ENCODE measurements at regions not wholly inside any gene's neighbourhood (a gene's known extent, or its start where the extent isn't known, plus 50 kb on each side); places are given as distances from the start of the nearest gene placed in this dataset.

DNA sequence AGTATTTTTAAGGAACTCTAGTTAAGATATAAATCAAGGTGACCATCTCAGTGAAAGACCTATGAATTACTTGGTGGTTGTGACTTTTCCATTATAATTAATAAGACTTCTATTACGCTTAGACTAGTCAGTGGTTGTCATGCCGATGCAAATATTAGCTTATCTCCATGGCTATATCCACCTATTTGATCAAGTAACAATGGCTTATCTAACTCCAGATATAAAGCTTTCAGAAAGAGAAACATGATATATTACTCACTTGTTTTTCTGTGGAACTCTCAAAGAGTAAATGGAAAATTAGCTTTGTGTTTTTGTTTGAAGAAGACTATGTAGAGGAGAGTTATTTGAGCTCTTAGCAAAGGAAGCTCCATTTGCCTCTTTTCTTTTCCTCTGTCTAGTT is 323.8 kb upstream of the DCN start:
- no peak overlapping the region for H3K27ac ChIP-seq
- TF ChIP-seq, protein P1, sequence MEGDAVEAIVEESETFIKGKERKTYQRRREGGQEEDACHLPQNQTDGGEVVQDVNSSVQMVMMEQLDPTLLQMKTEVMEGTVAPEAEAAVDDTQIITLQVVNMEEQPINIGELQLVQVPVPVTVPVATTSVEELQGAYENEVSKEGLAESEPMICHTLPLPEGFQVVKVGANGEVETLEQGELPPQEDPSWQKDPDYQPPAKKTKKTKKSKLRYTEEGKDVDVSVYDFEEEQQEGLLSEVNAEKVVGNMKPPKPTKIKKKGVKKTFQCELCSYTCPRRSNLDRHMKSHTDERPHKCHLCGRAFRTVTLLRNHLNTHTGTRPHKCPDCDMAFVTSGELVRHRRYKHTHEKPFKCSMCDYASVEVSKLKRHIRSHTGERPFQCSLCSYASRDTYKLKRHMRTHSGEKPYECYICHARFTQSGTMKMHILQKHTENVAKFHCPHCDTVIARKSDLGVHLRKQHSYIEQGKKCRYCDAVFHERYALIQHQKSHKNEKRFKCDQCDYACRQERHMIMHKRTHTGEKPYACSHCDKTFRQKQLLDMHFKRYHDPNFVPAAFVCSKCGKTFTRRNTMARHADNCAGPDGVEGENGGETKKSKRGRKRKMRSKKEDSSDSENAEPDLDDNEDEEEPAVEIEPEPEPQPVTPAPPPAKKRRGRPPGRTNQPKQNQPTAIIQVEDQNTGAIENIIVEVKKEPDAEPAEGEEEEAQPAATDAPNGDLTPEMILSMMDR (IDR thresholded peaks at IDR 0.05) = no peak
- no peak for DNase-seq (ENCODE audit: low spot score)
- no peak overlapping the region for H3K4me3 ChIP-seq

DNA sequence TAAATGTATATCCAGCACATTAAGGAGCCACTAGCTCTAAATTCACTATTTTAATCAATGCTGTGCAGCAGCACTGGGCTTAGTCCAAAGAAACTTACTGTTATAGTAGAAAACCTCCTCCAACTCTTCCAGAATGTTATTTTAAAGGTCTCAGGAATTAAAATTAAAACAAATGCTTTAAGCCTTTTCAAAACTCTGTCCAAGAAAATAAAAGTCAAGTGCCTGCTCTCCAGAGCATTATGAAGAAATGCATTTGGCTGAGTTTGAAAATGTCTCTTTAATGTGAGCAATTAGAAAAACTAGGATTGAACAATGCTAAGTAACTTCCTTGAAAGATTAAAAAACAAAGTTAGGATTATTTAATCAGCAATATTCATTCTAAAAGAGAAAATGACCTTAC is 322.4 kb upstream of the DCN start:
- no peak overlapping the region for H3K27ac ChIP-seq
- DNase-seq (ENCODE audit: low spot score) = no peak
- H3K4me3 ChIP-seq = no peak overlapping the region
- TF ChIP-seq, protein P1 (IDR thresholded peaks at IDR 0.05) = no peak

DNA sequence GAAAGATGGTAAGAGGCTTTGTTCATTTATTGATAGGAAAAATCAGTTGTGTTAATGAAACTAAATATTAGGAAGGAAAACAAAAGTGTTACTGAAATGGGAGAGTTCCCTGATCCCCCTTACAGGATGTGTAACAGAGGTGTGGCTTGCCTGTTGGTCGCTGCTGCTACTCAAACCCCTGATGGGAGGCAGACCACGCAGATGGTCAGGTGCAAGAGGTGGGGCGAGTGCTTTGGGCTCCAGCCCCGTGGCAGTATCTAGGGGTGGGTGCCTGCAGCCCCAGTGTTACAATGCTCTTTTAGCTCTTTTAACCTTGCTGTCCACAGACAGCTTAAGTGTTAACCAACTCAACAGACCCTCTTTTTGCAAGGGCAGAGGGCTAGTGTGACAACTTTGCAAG is 319.6 kb upstream of the DCN start:
- no peak overlapping the region for H3K27ac ChIP-seq
- TF ChIP-seq, protein P1 (IDR thresholded peaks at IDR 0.05) = no peak
- DNase-seq (ENCODE audit: low spot score) = no peak
- no peak overlapping the region for H3K4me3 ChIP-seq

DNA sequence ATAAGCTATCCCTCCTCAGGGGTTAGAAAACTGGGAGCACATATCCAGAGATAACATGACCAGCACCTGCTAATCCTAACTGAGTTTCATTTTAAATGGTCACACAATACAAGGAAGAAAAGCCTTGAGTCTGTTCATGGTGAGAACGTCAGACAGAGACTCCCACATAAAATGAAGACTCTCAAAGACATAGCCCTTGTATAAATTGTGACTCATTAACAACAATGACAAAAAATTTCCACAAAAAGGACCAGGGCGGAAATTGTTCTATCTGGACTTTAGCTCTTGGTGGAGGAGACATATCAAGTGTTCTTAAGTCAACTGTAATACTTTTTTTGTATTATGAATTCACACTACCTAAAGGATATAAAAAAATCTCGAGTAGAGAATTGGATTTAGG is 313.7 kb upstream of the DCN start:
- no peak for DNase-seq (ENCODE audit: low spot score)
- no peak overlapping the region for H3K4me3 ChIP-seq
- no peak overlapping the region for H3K27ac ChIP-seq
- TF ChIP-seq, protein P1 (IDR thresholded peaks at IDR 0.05) = no peak

DNA sequence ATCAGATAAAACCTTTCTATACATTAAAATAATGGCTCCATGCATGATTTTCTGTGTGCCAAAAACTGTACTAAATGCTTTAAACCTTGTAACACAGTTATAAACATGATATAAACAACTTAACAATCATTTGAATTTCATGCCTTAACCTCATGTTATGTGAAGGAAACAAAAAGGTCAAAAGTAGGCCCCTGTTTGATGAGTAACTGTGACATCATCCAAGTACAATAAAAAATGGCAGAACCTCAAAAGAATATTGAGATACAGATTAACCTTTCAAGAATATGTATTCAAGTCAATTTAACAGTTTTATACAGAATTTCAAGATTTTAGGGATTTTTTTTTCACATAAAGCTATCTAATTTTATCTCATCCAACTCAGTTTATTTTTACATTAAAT is 310.7 kb upstream of the DCN start:
- no peak overlapping the region for H3K27ac ChIP-seq
- DNase-seq (ENCODE audit: low spot score) = no peak
- TF ChIP-seq, protein P1 (IDR thresholded peaks at IDR 0.05) = no peak
- H3K4me3 ChIP-seq = no peak overlapping the region

DNA sequence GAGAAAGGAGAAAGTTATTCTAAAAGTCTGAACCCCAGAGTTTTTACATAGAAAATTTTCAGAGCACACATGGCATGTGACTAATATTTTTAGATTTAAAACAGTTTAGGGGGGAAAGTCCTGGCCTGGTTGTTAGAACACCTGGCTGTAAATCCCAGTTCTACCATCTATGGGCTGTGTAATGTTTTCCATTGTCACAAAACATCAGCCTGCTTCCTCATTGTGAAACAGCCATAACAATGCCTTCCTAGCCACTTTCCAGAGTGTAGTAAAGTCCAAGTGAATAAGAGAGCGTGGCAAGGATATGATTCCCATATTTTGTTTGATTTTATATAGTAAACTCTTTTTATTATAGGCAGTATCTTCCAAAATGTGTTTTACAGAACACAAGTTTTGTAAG is 310.0 kb upstream of the DCN start:
- Histone ChIP-seq H3K4me3 (no peak overlapping the region), H3K27ac (no peak overlapping the region)
- TF ChIP-seq, protein P1 (IDR thresholded peaks at IDR 0.05) = no peak
- DNase-seq (ENCODE audit: low spot score) = no peak

DNA sequence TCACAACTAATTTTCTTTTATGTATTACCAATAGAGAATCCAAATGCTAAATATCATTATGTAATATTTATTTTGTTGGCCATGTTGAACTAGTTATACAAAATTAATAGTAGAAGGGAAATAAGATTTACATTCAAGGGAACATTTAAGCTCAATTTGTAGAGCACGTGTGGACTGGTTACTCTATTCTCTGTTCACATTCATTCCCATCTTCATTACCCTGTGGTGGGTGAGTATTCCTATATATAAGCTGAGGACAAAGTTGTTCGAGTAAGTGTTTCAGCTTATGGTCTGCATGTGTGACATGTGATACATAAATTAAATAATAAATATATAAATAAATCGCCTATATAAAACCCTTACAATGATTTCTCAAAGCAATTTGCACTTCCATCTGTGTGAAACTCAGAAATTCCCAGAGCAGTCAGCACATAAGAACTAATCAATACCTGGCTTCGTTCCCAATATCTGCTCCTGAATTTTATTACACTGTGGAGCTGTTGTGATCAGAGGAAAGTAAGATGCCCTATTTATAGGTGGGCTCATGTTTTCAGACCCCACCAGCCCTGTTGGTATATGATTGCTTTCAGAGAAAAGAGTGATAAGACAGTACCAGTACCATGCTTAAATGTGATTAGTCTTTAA is 308.2 kb upstream of the DCN start:
- no peak for DNase-seq (ENCODE audit: low spot score)
- Histone ChIP-seq H3K4me3 (no peak overlapping the region), H3K27ac (no peak overlapping the region)
- TF ChIP-seq, protein P1 (IDR thresholded peaks at IDR 0.05) = no peak
